Dermis microvascular lymphatic vessel endothelial cell (primary cell): ENCODE measurements at regions not wholly inside any gene's neighbourhood (a gene's known extent, or its start where the extent isn't known, plus 50 kb on each side); places are given as distances from the start of the nearest gene placed in this dataset.
A peak's percentile ranks its signal among the peaks of the same experiment; 100 is the strongest.
"Not testable (repeated sequence)": the region's sequence is repeated elsewhere in the genome, so short reads cannot be mapped to it uniquely, and the experiment has no call there.

Experiments used
- DNase-seq, 2 donors: peaks; one replicate each; pipeline versions ENCODE4 v3.0.0 to v3.0.0-alpha.2; 2010; ENCODE audit warnings: low read depth in 2 of 2

- no peak for DNase-seq
These were observed 1698.2 kb downstream of the REEP3 start for GRCh38 chr10:65219444-65219843.

- DNase-seq = no peak
These were observed 1694.7 kb upstream of the LRRTM3 start for GRCh38 chr10:65231148-65231547.

GRCh38 chr10:65234261-65234660 is 1691.6 kb upstream of the LRRTM3 start:
- DNase-seq = no peak

GRCh38 chr10:65235266-65235665 is 1690.6 kb upstream of the LRRTM3 start:
- DNase-seq = no peak

GRCh38 chr10:65235846-65236245 is 1690.0 kb upstream of the LRRTM3 start:
- no peak for DNase-seq

GRCh38 chr10:65265451-65265954 is 1660.3 kb upstream of the LRRTM3 start:
- DNase-seq = no peak

DNA sequence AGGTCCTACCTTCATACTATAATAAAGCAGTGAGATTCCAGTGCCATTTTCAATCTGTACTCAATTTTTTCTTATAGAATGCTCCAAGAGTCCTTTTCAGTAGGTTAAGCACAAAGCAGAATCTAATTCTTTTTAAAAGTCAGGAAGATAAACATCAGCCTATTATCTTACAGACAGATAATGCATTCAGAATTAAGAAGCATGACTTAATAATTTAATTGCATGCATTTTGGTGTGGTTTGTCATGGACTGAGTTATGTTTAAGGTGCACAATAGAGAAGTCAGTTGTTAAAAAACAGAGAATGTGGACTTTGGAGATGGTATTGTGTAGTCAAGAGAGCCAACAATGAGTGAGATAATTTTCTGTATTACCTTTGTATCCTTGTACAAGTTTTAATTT is 1656.3 kb upstream of the LRRTM3 start:
- not testable (repeated sequence) for DNase-seq

GRCh38 chr10:65270969-65271368 is 1654.9 kb upstream of the LRRTM3 start:
- no peak for DNase-seq

DNA sequence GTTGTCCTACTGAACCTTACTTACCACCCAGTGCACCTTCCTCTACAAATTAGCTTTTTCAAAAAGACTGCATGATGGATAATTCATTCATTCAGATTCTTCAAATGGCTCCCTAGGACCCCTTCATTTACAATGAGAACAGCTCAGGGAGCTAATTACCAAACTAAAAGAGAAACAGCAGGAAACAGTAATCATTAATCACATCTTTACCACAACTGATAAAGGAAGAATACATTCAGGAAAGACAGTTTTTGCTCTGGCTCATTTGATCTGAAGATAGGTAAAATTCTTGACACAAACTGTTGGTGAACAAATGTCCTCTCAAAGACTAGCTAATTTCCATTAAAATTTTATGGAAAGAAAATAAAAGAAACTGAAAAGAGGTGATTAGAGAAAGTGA is 1652.7 kb upstream of the LRRTM3 start:
- no peak for DNase-seq

GRCh38 chr10:65275296-65275695 is 1650.5 kb upstream of the LRRTM3 start:
- no peak for DNase-seq

- DNase-seq = no peak
These were observed 1641.3 kb upstream of the LRRTM3 start for GRCh38 chr10:65284495-65285041.

DNA sequence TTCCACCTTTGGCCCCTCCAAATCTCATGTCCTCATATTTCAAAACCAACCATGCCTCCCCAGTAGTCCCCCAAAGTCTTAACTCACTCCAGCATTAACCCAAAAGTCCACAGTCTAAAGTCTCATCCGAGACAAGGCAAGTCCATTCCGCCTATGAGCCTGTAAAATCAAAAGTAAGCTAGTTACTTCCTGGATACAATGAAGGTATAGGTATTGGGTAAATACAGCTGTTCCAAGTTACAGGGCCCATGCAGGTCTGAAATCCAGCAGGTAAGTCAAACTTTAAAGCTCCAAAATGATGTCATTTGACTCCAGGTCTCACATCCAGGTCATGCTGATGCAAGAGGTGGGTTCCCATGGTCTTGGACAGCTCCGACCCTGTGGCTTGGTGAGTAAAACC is 1640.1 kb upstream of the LRRTM3 start:
- DNase-seq = not testable (repeated sequence)

- DNase-seq = no peak
These were observed 1634.5 kb upstream of the LRRTM3 start for GRCh38 chr10:65291286-65291685.

GRCh38 chr10:65292551-65292950 is 1633.3 kb upstream of the LRRTM3 start:
- DNase-seq = no peak

- DNase-seq = no peak
These were observed 1631.5 kb upstream of the LRRTM3 start for GRCh38 chr10:65294329-65294728.

DNA sequence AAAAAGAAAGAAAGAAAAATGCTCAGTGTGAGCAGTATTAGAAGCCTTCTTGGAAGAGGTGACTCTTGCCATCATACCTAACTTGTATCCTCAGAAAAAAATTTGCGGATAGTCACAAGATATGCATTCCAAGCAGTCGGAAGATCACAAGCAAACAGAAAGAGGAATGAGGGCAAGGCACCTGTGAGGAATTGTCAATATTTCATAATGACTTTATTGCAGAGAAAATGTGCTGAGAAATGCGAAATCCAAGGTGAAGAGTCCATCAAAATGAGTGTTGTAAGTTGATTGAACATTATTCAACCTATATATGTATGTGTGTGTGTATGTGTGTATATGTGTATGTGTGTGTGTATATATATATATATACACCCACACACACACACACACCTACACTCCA is 1624.7 kb upstream of the LRRTM3 start:
- no peak for DNase-seq

- no peak for DNase-seq
These were observed 1619.6 kb upstream of the LRRTM3 start for GRCh38 chr10:65306201-65306600.

DNA sequence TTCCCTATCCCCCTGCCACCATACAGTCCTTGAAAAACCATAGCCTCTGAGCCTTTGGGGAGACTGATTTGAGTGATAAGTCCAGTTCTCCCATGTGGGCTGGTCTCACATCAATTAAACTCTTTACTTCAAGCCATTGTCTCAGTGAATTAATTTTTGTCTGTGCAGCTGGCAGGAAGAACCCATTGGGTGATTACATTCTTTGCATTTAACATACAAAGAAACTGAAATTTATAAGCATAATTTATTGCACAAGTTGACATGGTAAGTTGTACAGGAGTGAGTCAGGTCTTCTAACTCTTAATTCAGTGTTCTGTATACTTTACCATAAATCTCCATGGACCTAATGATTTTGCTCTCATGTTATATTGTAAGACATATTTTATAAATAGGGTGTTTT is 1613.0 kb upstream of the LRRTM3 start:
- DNase-seq = no peak

DNA sequence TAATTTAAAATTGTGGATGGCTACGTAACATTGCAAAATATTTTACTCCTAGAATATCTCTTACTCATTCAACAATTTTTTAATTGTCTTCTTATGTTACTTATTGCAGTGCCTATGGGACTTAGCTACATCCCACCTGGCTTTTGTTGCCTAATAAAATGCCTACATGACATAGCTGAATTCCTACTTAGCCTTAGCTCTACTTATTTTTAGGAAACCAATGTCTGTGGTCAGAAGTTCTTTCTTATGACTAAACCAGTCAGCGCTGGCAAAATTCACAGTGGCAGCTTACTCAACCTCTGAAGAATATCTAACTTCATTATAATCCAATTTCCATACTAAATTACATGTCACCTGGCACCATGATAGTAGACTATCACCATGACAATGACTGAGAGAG is 1612.4 kb upstream of the LRRTM3 start:
- no peak for DNase-seq

- no peak for DNase-seq
These were observed 1611.6 kb upstream of the LRRTM3 start for GRCh38 chr10:65314253-65314652.

GRCh38 chr10:65319493-65319892 is 1606.3 kb upstream of the LRRTM3 start:
- DNase-seq = no peak

DNA sequence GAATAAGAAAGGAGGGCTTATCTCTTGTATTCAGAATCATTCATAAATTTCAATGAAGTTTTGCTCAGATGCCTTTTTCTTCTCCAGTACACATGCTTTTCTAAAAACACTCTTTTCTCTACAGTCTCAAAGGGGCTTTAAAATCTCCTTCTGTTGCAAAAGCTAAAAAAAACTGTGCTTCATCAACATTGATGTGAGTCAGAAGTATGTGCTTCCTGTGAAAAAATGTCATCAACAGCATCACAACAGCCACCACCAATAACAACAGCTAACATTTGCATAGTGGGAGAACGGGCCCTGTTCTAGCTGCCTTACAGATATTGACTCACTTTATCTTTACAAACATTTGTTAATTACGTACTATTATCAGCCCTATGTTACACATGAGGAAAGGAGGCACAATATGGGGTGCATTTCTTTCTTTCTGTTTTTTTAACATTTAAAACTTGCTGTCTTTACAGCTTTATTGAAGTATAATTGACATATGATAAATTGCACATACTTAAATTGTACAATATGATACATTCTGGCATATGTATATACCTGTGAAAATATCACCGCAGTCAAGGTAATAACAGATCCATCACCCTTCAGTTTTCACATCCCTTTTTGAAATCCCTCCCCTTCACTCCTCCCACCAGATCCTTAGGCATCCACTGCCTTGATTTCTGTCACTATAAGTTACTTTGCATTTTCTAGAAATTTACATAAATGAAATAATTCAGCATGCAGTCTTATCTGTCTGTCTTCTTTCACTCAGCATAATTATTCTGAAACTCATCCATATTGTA is 1605.4 kb upstream of the LRRTM3 start:
- DNase-seq = peak in 1 of 2 donors; percentile 23

DNA sequence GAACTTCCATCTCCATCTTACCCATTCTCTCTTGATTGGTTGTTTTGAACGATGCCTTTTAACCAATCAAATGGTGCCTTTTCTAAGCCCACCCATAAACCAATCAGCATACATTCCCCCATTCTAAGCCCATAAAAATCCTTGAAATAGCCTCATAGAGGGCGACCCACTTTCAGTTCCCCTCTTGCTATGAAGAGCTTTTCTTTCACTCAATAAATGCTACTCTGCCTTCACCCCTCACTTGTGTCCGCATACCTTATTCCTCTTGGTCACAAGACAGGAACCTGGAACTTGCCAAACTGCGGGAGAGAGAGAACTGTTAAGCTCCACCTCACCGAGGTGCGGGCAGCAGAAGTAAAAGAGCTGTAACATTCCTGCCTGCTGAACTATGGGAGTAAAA is 1602.0 kb upstream of the LRRTM3 start:
- no peak for DNase-seq
